ENCODE measurements at regions not wholly inside any gene's neighbourhood (a gene's known extent, or its start where the extent isn't known, plus 50 kb on each side); places are given as distances from the start of the nearest gene placed in this dataset.
"Not testable (repeated sequence)": the region's sequence is repeated elsewhere in the genome, so short reads cannot be mapped to it uniquely, and the experiment has no call there.

DNA sequence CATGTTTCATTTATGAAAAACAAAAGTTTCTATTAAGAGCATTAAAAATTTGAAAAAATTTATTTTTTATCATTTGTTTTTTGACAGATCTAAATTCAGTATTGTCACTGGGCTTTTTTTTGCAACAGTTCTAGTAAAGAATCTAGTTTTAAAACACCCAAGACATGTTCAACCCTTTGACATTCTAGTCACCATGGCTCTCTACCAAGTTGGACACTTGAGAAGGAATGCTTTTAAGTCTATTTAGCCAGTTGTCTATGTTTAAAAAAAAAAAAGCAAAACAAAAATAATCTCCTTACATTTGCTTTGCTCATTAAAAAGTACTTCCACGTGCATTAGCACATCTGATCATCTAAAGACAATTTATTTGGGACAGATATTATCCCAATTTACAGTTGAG is 417.5 kb downstream of the RSL24D1 start:
- no peaks in the 10 kb centered on the region for H3K27me3 ChIP-seq
- DNase-seq (ENCODE audit: extremely low spot score), result no peak
- H3K27ac ChIP-seq (replicated peaks in 1 of 4), result no peak overlapping the region
- no peak for TF ChIP-seq POLR2A (IDR thresholded peaks at IDR 0.05; ENCODE audit: low read depth)
- no peak for TF ChIP-seq POLR2AphosphoS5 (IDR thresholded peaks at IDR 0.05)
- TF ChIP-seq, protein P1, sequence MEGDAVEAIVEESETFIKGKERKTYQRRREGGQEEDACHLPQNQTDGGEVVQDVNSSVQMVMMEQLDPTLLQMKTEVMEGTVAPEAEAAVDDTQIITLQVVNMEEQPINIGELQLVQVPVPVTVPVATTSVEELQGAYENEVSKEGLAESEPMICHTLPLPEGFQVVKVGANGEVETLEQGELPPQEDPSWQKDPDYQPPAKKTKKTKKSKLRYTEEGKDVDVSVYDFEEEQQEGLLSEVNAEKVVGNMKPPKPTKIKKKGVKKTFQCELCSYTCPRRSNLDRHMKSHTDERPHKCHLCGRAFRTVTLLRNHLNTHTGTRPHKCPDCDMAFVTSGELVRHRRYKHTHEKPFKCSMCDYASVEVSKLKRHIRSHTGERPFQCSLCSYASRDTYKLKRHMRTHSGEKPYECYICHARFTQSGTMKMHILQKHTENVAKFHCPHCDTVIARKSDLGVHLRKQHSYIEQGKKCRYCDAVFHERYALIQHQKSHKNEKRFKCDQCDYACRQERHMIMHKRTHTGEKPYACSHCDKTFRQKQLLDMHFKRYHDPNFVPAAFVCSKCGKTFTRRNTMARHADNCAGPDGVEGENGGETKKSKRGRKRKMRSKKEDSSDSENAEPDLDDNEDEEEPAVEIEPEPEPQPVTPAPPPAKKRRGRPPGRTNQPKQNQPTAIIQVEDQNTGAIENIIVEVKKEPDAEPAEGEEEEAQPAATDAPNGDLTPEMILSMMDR (IDR thresholded peaks at IDR 0.05), result no peak
- no peak for TF ChIP-seq EP300 (IDR thresholded peaks at IDR 0.05)
- WGBS, result 59% methylated on average over 1 of the region's 1 CpG
- intact Hi-C loops (cut with DNase I), result no loop called here
- no peaks in the 10 kb centered on the region for H3K36me3 ChIP-seq
- no peak overlapping the region for H3K4me3 ChIP-seq
- H3K9me3 ChIP-seq, result peaks cover 0 to 6% (median 0%) of the 10 kb centered on the region in 4 donors
- H3K4me1 ChIP-seq, result no peaks in the 10 kb centered on the region

DNA sequence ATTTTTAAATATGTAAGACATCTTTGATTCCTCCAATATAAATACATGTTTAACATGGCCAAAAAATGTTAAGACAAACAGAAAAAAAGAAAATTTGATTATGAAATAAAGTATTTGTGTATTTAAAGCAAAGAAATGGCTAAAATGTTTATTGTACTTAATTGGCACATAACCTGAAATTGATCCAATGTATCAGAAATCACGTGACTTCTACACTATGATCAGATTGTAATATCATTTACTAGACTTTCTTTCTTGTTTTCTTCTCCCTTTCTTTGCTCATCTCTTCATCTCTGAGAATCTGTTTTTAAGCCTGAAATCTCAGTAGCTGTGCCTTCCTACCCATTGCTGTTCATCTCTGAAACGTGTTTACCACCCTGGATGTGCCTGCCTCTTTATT is 420.3 kb downstream of the RSL24D1 start:
- Histone ChIP-seq H3K27me3 (no peaks in the 10 kb centered on the region), H3K9me3 (no peaks in the 10 kb centered on the region), H3K4me3 (no peak overlapping the region), H3K27ac (replicated peaks in 1 of 4) (no peak overlapping the region), H3K4me1 (no peaks in the 10 kb centered on the region), H3K36me3 (no peaks in the 10 kb centered on the region)
- TF ChIP-seq POLR2A (IDR thresholded peaks at IDR 0.05; ENCODE audit: low read depth) (no peak), POLR2AphosphoS5 (IDR thresholded peaks at IDR 0.05) (no peak), EP300 (IDR thresholded peaks at IDR 0.05) (no peak)
- TF ChIP-seq, protein P1 (IDR thresholded peaks at IDR 0.05), result no peak
- no peak for DNase-seq (ENCODE audit: extremely low spot score)
- 72% methylated on average over 2 of the region's 2 CpGs for WGBS
- intact Hi-C loops (cut with DNase I), result no loop called here

DNA sequence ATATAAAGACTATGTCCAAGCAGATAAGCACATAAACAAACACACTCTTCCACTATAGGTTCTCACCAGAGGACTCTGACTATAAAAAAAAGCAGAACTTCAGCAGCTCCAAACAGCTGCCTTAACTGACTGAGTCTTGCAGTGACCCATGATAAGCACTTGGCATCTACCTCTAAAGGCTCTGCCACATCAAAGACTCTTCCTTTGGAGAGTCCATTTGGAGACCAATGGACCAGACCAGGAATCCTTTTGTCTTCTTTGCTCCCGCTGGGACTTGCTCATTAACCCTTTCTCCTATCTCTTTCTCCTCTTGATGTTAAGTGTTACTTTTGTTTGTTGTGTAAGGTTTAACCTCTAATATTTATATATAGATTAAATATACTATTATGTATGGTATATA is 424.1 kb downstream of the RSL24D1 start:
- no peaks in the 10 kb centered on the region for H3K4me1 ChIP-seq
- no peaks in the 10 kb centered on the region for H3K36me3 ChIP-seq
- H3K27me3 ChIP-seq, result no peaks in the 10 kb centered on the region
- no peaks in the 10 kb centered on the region for H3K9me3 ChIP-seq
- no peak overlapping the region for H3K27ac ChIP-seq (replicated peaks in 1 of 4)
- TF ChIP-seq, protein P1 (IDR thresholded peaks at IDR 0.05), result no peak
- TF ChIP-seq EP300 (IDR thresholded peaks at IDR 0.05) (no peak), POLR2AphosphoS5 (IDR thresholded peaks at IDR 0.05) (no peak), POLR2A (IDR thresholded peaks at IDR 0.05; ENCODE audit: low read depth) (no peak)
- 77% methylated on average over 1 of the region's 1 CpG for WGBS
- H3K4me3 ChIP-seq, result no peak overlapping the region
- no peak for DNase-seq (ENCODE audit: extremely low spot score)
- intact Hi-C loops (cut with DNase I), result no loop called here

DNA sequence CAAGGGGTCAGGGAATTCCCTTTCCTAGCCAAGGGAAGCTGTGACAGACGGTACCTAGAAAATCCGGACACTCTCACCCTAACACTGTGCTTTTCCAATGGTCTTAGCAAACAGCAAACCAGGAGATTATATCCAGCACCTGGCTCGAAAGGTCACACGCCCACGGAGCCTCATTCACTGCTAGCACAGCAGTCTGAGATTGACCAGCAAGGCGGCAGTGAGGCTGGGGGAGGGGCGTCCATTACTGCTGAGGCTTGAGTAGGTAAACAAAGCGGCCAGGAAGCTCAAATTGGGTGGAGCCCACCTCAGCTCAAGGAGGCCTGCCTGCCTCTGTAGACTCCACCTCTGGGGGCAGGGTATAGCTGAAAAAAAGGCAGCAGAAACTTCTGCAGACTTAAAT is 447.3 kb downstream of the RSL24D1 start:
- WGBS, result 85% methylated on average over 8 of the region's 8 CpGs
- intact Hi-C loops (cut with DNase I); H3K27me3 ChIP-seq; H3K36me3 ChIP-seq; H3K27ac ChIP-seq (replicated peaks in 1 of 4); H3K4me3 ChIP-seq; DNase-seq (ENCODE audit: extremely low spot score); H3K4me1 ChIP-seq: not testable (repeated sequence)
- H3K9me3 ChIP-seq, result peaks cover 0 to 20% (median 8%) of the 10 kb centered on the region in 4 donors

DNA sequence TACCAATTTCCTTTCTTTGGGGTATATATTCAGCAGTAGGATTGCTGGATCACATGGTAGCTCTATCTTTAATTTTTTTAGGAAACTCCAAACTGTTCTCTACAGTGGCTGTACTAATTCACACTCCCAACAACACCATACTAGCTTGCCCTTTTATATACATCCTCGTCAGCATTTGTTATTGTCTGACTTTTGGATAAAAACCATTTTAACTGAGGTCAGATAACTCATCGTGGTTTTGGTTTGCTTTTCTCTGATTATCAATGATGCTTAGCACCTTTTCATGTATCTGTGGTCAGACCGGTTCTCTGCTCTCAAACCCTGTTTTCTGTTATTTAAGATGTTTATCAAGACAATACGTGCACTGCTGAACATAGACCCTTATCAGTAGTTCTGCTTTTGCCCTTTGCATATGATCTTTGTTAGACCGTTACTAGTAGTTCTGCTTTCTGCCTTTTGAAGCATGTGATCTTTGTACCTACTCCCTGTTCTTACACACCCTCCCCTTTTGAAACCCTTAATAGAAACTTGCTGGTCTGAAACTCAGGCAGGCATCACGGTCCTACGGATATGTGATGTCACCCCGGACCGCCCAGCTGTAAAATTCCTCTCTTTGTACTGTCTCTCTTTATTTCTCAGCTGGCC is 474.3 kb downstream of the RSL24D1 start:
- H3K36me3 ChIP-seq, result no peaks in the 10 kb centered on the region
- no peaks in the 10 kb centered on the region for H3K4me1 ChIP-seq
- 86% methylated on average over 9 of the region's 9 CpGs for WGBS
- no peak overlapping the region for H3K4me3 ChIP-seq
- TF ChIP-seq POLR2A (IDR thresholded peaks at IDR 0.05; ENCODE audit: low read depth), result no peak
- no peak for TF ChIP-seq EP300 (IDR thresholded peaks at IDR 0.05)
- TF ChIP-seq POLR2AphosphoS5 (IDR thresholded peaks at IDR 0.05), result no peak
- TF ChIP-seq, protein P1 (IDR thresholded peaks at IDR 0.05), result no peak
- DNase-seq (ENCODE audit: extremely low spot score), result no peak
- intact Hi-C loops (cut with DNase I), result no loop called here
- no peaks in the 10 kb centered on the region for H3K27me3 ChIP-seq
- peaks cover 0 to 17% (median 3%) of the 10 kb centered on the region in 4 donors for H3K9me3 ChIP-seq
- no peak overlapping the region for H3K27ac ChIP-seq (replicated peaks in 1 of 4)

All from esophagus muscularis mucosa (tissue), 4 donors.